HG03280 (cell line): ENCODE measurements at regions not wholly inside any gene's neighbourhood (a gene's known extent, or its start where the extent isn't known, plus 50 kb on each side); places are given as distances from the start of the nearest gene placed in this dataset.
A peak's percentile ranks its signal among the peaks of the same experiment; 100 is the strongest.
"Not testable (repeated sequence)": the region's sequence is repeated elsewhere in the genome, so short reads cannot be mapped to it uniquely, and the experiment has no call there.

Source experiments
- ATAC-seq: cut with Tn5 transposase; IDR thresholded peaks from one replicate; pipeline ENCODE4 v1.9.1; 2021; ENCODE audit warnings: mild to moderate bottlenecking, moderate library complexity; ENCODE audit not compliant: unreplicated experiment

DNA sequence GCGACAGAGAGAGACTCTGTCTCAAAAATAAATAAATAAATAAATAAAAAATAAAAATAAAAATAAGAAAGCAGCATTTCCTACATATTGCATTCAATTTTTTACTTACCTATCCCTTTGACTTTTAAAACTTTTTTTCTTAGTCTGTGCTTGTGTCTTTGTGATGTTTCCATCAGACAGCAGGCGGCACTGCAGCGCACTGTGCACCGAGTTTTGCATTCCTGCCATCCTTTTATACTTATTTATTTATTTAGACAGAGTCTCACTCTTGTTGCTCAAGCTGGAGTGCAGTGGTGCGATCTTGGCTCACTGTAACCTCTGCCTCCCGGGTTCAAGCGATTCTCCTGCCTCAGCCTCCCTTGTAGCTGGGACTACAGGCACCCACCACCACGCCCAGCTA is 203.9 kb downstream of the SPATA31A1 start:
- ATAC-seq = not testable (repeated sequence)

GRCh38 chr9:39566782-39567181 is 211.3 kb downstream of the SPATA31A1 start:
- ATAC-seq = not testable (repeated sequence)

DNA sequence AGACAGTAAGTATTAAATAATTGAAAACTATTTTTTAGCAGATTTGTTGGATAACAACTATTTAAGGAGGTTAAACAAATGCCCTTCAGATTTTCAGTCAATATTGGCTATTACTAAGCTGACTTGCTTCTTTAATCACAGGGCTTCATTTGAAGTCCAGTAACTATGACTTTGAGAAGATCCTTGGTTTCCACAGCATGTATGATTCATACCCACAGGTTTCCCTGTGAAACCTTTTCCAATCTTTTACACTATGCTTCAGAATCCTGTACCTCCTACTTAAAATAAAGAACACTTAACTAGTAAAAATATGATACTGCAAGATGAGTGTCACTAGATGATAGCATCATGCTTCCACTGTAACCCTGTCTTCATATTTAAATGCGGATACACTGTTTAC is 211.9 kb downstream of the SPATA31A1 start:
- not testable (repeated sequence) for ATAC-seq

- not testable (repeated sequence) for ATAC-seq
Observed at GRCh38 chr9:39568900-39569299, 213.4 kb downstream of the SPATA31A1 start.

- not testable (repeated sequence) for ATAC-seq
Observed at GRCh38 chr9:39573024-39574022, 217.9 kb downstream of the SPATA31A1 start.

DNA sequence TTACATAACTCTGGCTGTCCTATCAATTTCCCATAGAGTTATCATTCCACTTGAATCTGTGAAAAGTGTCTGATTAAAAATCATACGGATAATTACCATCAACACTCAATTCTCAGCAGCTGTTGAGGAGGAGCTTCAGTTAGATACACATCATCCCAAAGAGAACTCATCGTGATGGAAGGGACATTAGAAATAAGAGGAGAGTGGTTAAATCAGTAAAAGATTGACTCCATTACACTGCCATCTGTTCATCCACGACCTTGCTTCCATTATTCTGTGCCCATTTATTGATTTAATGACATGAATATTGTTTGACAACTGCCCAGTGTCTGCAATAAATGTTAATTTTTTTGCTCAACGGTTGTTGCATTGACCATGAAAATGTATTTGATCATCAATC is 223.5 kb downstream of the SPATA31A1 start:
- ATAC-seq = not testable (repeated sequence)

GRCh38 chr9:39581296-39581695 is 225.8 kb downstream of the SPATA31A1 start:
- not testable (repeated sequence) for ATAC-seq

- not testable (repeated sequence) for ATAC-seq
Observed at GRCh38 chr9:39582677-39583412, 227.4 kb downstream of the SPATA31A1 start.

DNA sequence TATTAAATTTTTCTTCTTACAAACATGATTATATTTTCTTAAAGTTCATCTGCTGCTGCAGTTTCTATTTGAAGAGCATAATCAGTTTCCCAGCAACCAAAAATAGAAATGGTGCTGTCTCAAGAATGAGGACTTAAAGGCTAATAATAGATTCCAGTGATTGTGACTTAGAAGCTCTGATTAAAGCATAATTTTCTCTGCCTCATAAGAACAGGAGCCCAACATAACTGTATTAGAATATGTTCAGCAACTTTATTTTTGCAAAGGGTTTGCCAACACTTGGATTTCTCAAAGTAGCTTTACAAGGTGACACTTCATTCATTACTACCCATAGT is 227.9 kb downstream of the SPATA31A1 start:
- ATAC-seq = not testable (repeated sequence)

DNA sequence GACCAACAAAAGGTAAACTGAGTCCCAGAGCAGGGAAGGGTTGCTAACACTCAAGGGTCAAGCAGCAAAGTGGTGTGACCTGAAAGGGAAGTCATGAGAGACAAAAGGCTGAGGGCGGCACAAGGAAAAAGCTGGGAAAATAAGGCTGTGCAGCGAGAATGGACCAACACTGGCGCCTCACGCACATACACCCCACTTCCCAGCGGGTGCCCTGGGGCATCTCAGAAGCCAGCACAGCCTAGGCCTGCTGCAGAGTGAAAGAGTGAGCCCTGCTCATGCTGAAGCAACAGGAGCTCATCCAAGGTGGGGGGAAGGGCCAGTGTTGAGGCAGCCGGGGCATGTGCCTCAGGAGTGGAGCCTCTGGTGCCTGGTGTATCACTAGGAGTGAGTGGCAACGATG is 229.8 kb downstream of the SPATA31A1 start:
- not testable (repeated sequence) for ATAC-seq

GRCh38 chr9:39587844-39588499 is 232.5 kb downstream of the SPATA31A1 start:
- ATAC-seq = no peak

- ATAC-seq = no peak
Observed at GRCh38 chr9:39588500-39589137, 233.2 kb downstream of the SPATA31A1 start.

- not testable (repeated sequence) for ATAC-seq
Observed at GRCh38 chr9:39604089-39604488, 248.6 kb downstream of the SPATA31A1 start.

- ATAC-seq = peak; percentile 90
Observed at GRCh38 chr9:39611449-39612231, 256.2 kb downstream of the SPATA31A1 start.

DNA sequence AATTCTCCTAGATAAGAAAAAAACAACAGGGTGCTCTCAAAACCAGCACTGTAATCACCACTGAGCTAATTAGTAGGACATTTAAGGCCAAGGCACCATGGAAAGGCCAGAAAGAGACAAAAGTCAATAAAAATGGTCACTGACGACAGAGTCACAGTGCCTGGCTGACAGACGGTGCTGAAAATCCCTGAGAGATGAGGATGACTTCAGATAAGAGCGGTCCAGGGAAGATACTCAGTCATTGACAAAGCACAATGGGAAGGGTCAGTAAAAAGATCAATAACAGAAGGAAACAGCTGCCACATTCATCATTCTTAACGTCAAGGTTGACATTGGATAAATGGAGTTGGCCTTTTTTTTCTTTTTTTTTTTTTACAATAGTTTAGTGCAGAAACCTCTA is 261.0 kb downstream of the SPATA31A1 start:
- not testable (repeated sequence) for ATAC-seq

DNA sequence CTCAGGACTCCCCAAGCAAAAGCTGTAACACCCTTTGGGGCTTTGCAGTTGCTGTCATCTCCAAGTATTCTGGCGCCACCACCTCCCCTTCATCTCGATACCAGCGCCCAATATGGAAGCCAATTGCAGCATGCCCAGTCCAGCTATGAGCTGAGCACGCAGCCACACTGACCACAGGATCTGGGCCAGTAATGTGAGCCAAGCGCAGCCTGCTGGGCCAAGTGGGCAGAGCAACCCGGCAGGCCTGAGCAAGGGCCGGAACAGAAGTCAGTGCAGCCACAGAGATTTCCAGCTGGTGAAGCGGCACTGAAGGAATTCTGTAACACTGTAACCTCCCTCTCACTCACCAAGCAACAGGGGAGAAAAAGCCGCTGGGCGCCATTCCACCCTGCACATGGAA is 268.6 kb downstream of the SPATA31A1 start:
- ATAC-seq = not testable (repeated sequence)

- ATAC-seq = not testable (repeated sequence)
Observed at GRCh38 chr9:39632071-39632470, 276.6 kb downstream of the SPATA31A1 start.

DNA sequence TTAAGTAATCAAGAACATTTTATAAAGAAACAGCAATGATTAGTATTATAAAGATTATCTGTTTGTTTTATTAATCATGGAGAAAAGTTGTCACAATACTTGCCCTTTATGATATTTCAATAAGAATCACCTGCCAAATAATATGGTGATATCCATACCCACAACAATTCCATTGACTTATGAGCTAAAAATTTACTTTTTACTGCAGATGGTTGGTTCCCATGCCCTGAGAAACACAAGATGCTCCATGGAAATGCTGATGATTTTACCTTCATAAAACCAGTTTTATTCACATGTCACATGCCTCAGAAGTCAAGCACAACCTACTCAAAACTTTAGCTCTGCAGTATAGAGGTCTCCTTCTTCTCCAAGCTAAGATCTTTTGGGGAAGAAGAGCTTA is 293.6 kb downstream of the SPATA31A1 start:
- not testable (repeated sequence) for ATAC-seq

DNA sequence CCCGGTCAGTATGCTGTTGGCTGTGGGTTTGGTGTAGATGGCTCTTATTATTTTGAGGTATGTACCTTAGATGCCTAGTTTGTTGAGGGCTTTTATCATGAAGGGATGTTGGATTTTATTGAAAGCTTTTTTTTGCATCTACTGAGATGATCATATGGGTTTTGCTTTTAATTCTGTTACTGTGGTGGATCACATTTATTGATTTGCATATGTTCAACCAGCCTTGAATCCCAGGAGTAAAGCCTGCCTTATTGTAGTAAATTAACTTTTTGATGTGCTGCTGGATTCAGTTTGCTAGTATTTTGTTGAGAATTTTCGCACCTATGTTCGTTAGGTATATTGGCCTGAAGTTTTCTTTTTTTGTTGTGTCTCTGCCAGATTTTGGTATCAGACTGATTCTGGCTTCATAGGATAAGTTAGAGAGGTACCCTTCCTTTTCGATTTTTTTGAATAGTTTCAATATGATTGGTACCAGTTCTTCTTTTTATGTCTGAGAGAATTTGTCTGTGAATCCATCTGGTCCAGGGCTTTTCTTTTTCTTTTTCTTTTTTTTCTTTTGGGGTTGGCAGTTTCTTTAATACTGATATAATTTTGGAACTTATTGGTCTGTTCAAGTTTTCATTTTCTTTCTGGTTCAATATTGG is 301.6 kb downstream of the SPATA31A1 start:
- ATAC-seq = not testable (repeated sequence)
